Right kidney (tissue), 1 donor: ENCODE measurements at regions not wholly inside any gene's neighbourhood (a gene's known extent, or its start where the extent isn't known, plus 50 kb on each side); places are given as distances from the start of the nearest gene placed in this dataset.
"Not testable (repeated sequence)": the region's sequence is repeated elsewhere in the genome, so short reads cannot be mapped to it uniquely, and the experiment has no call there.

Experiments
- DNase-seq: peaks from one replicate; pipeline ENCODE4 v3.0.0-alpha.2; 2016

GRCh38 chr3:35296533-35296932, 342.8 kb upstream of the ARPP21 start:
- DNase-seq, result no peak

GRCh38 chr3:35296944-35297343, 342.4 kb upstream of the ARPP21 start:
- not testable (repeated sequence) for DNase-seq

GRCh38 chr3:35305406-35305805, 333.9 kb upstream of the ARPP21 start:
- no peak for DNase-seq

GRCh38 chr3:35307296-35307695, 332.0 kb upstream of the ARPP21 start:
- DNase-seq, result no peak

- DNase-seq, result not testable (repeated sequence)
Measured at GRCh38 chr3:35316841-35317240, 322.5 kb upstream of the ARPP21 start.

GRCh38 chr3:35320646-35321407, 318.5 kb upstream of the ARPP21 start:
- DNase-seq, result no peak

- no peak for DNase-seq
Measured at GRCh38 chr3:35322070-35322469, 317.3 kb upstream of the ARPP21 start.

GRCh38 chr3:35335703-35336102, 303.6 kb upstream of the ARPP21 start:
- DNase-seq, result no peak

GRCh38 chr3:35336601-35337000, 302.7 kb upstream of the ARPP21 start:
- DNase-seq, result no peak

GRCh38 chr3:35338186-35338585, 301.1 kb upstream of the ARPP21 start:
- no peak for DNase-seq

- DNase-seq, result no peak
Measured at GRCh38 chr3:35380196-35380595, 259.1 kb upstream of the ARPP21 start.

- no peak for DNase-seq
Measured at GRCh38 chr3:35383216-35383615, 256.1 kb upstream of the ARPP21 start.

- no peak for DNase-seq
Measured at GRCh38 chr3:35383719-35384555, 255.4 kb upstream of the ARPP21 start.

GRCh38 chr3:35385271-35385670, 254.1 kb upstream of the ARPP21 start:
- DNase-seq, result no peak

- no peak for DNase-seq
Measured at GRCh38 chr3:35389907-35390306, 249.4 kb upstream of the ARPP21 start.

- DNase-seq, result no peak
Measured at GRCh38 chr3:35392187-35392586, 247.1 kb upstream of the ARPP21 start.

- peak; percentile 10 for DNase-seq
Measured at GRCh38 chr3:35393901-35394799, 245.2 kb upstream of the ARPP21 start.

- no peak for DNase-seq
Measured at GRCh38 chr3:35394905-35395304, 244.4 kb upstream of the ARPP21 start.

GRCh38 chr3:35401671-35402070, 237.7 kb upstream of the ARPP21 start:
- no peak for DNase-seq

GRCh38 chr3:35404571-35404970, 234.8 kb upstream of the ARPP21 start:
- no peak for DNase-seq

GRCh38 chr3:35408882-35409281, 230.4 kb upstream of the ARPP21 start:
- DNase-seq, result no peak

GRCh38 chr3:35409991-35410390, 229.3 kb upstream of the ARPP21 start:
- DNase-seq, result no peak

- DNase-seq, result no peak
Measured at GRCh38 chr3:35413483-35413882, 225.8 kb upstream of the ARPP21 start.
